ENCODE measurements at regions not wholly inside any gene's neighbourhood (a gene's known extent, or its start where the extent isn't known, plus 50 kb on each side); places are given as distances from the start of the nearest gene placed in this dataset.

- TF ChIP-seq CTCF (IDR thresholded peaks at IDR 0.05) (no peak), POLR2A (IDR thresholded peaks at IDR 0.05) (no peak)
Measured at GRCh38 chr15:68503213-68503612, 71.2 kb upstream of the ITGA11 start.
